ENCODE measurements at regions not wholly inside any gene's neighbourhood (a gene's known extent, or its start where the extent isn't known, plus 50 kb on each side); places are given as distances from the start of the nearest gene placed in this dataset.

GRCh38 chr6:40678941-40679340, 91.8 kb upstream of the LRFN2 start:
- TF ChIP-seq POLR2A (IDR thresholded peaks at IDR 0.05; ENCODE audit: low read depth, low read length) (no peak), POLR2AphosphoS5 (IDR thresholded peaks at IDR 0.05; ENCODE audit: low read depth, low read length) (no peak), TAF1 (IDR thresholded peaks at IDR 0.05; ENCODE audit: borderline replicate concordance, low read depth, low read length) (no peak)
